ENCODE measurements at regions not wholly inside any gene's neighbourhood (a gene's known extent, or its start where the extent isn't known, plus 50 kb on each side); places are given as distances from the start of the nearest gene placed in this dataset.

DNA sequence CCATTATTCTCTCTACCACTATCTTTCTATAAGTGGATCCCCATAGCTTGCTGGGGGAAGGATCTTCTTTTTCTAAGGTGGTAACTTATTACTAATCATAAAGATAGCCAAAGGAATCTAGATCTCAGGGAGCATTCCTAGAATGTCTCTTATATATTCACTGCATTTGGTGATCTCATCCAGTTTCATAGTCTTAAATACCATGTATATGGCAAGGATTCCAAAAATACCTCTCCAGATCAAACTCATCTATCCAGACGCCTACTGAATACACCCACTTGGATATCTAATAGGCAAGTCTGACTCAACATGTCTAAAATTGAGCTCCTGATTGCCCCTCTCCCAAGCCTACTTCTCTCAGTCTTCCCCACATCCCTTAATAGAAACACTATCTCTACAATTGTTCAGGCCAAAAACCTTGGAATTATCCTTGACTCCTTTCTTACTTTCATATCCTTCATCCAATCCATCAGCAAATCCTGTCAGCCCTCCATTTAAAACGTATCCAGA, 264.4 kb downstream of the HACE1 start:
- Histone ChIP-seq H4K20me1 (ENCODE audit: insufficient read depth, low read length) (no peaks in the 10 kb centered on the region), H2AFZ (ENCODE audit: low read depth, low read length) (no peak overlapping the region), H3K9ac (ENCODE audit: low read length) (no peak overlapping the region), H3K27ac (ENCODE audit: low read length) (no peak overlapping the region), H3K27me3 (ENCODE audit: low read depth, low read length) (no peaks in the 10 kb centered on the region), H3K4me1 (ENCODE audit: low read length) (no peaks in the 10 kb centered on the region), H3K79me2 (ENCODE audit: low read length) (no peaks in the 10 kb centered on the region), H3K36me3 (replicated peaks; ENCODE audit: low read depth, low read length) (no peaks in the 10 kb centered on the region), H3K4me3 (ENCODE audit: low read length) (no peak overlapping the region), H3K9me3 (ENCODE audit: insufficient read depth, low read length) (no peaks in the 10 kb centered on the region), H3K4me2 (ENCODE audit: low read length) (no peak overlapping the region)
- no peak for TF ChIP-seq EZH2phosphoT487 (IDR thresholded peaks at IDR 0.05; ENCODE audit: low read depth)
- TF ChIP-seq, protein P1, sequence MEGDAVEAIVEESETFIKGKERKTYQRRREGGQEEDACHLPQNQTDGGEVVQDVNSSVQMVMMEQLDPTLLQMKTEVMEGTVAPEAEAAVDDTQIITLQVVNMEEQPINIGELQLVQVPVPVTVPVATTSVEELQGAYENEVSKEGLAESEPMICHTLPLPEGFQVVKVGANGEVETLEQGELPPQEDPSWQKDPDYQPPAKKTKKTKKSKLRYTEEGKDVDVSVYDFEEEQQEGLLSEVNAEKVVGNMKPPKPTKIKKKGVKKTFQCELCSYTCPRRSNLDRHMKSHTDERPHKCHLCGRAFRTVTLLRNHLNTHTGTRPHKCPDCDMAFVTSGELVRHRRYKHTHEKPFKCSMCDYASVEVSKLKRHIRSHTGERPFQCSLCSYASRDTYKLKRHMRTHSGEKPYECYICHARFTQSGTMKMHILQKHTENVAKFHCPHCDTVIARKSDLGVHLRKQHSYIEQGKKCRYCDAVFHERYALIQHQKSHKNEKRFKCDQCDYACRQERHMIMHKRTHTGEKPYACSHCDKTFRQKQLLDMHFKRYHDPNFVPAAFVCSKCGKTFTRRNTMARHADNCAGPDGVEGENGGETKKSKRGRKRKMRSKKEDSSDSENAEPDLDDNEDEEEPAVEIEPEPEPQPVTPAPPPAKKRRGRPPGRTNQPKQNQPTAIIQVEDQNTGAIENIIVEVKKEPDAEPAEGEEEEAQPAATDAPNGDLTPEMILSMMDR (IDR thresholded peaks at IDR 0.05; ENCODE audit: low read depth, low read length), result no peak

- Histone ChIP-seq H3K9ac (ENCODE audit: low read length) (no peak overlapping the region), H3K27me3 (ENCODE audit: low read depth, low read length) (no peaks in the 10 kb centered on the region), H2AFZ (ENCODE audit: low read depth, low read length) (no peak overlapping the region), H3K4me1 (ENCODE audit: low read length) (no peaks in the 10 kb centered on the region), H3K27ac (ENCODE audit: low read length) (no peak overlapping the region), H4K20me1 (ENCODE audit: insufficient read depth, low read length) (no peaks in the 10 kb centered on the region), H3K4me3 (ENCODE audit: low read length) (no peak overlapping the region), H3K9me3 (ENCODE audit: insufficient read depth, low read length) (no peaks in the 10 kb centered on the region), H3K36me3 (replicated peaks; ENCODE audit: low read depth, low read length) (no peaks in the 10 kb centered on the region), H3K4me2 (ENCODE audit: low read length) (no peak overlapping the region), H3K79me2 (ENCODE audit: low read length) (no peaks in the 10 kb centered on the region)
- TF ChIP-seq, protein P1 (IDR thresholded peaks at IDR 0.05; ENCODE audit: low read depth, low read length), result no peak
- no peak for TF ChIP-seq EZH2phosphoT487 (IDR thresholded peaks at IDR 0.05; ENCODE audit: low read depth)
These were observed 268.0 kb downstream of the HACE1 start for GRCh38 chr6:104591573-104592334.

DNA sequence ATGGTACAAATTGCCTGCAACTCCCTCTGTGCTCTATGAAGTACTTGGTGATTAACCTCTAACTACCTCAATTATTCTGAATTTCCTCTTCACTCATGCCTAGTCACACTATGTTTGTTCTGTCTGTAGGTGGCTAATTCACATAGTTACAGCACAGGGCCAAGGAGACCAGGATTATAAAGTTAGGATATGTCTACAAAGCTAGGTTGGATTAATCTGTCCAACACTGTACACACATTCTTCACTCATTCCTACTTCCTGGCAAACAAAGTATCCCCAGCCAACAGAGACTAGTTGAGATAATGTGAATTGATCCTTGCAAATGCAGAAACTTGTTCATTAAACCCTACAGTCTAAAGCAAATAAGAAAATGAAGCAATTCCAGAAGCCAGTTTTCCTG, 269.8 kb downstream of the HACE1 start:
- H3K27me3 ChIP-seq (ENCODE audit: low read depth, low read length), result no peaks in the 10 kb centered on the region
- no peak overlapping the region for H3K9ac ChIP-seq (ENCODE audit: low read length)
- H3K4me2 ChIP-seq (ENCODE audit: low read length), result no peak overlapping the region
- TF ChIP-seq EZH2phosphoT487 (IDR thresholded peaks at IDR 0.05; ENCODE audit: low read depth), result no peak
- TF ChIP-seq, protein P1 (IDR thresholded peaks at IDR 0.05; ENCODE audit: low read depth, low read length), result no peak
- H3K4me3 ChIP-seq (ENCODE audit: low read length), result no peak overlapping the region
- H3K36me3 ChIP-seq (replicated peaks; ENCODE audit: low read depth, low read length), result no peaks in the 10 kb centered on the region
- H2AFZ ChIP-seq (ENCODE audit: low read depth, low read length), result no peak overlapping the region
- H4K20me1 ChIP-seq (ENCODE audit: insufficient read depth, low read length), result no peaks in the 10 kb centered on the region
- H3K9me3 ChIP-seq (ENCODE audit: insufficient read depth, low read length), result no peaks in the 10 kb centered on the region
- no peaks in the 10 kb centered on the region for H3K79me2 ChIP-seq (ENCODE audit: low read length)
- H3K4me1 ChIP-seq (ENCODE audit: low read length), result no peaks in the 10 kb centered on the region
- H3K27ac ChIP-seq (ENCODE audit: low read length), result no peak overlapping the region

GRCh38 chr6:104585646-104586045, 274.1 kb downstream of the HACE1 start:
- no peaks in the 10 kb centered on the region for H4K20me1 ChIP-seq (ENCODE audit: insufficient read depth, low read length)
- no peaks in the 10 kb centered on the region for H3K27me3 ChIP-seq (ENCODE audit: low read depth, low read length)
- no peak for TF ChIP-seq EZH2phosphoT487 (IDR thresholded peaks at IDR 0.05; ENCODE audit: low read depth)
- TF ChIP-seq, protein P1 (IDR thresholded peaks at IDR 0.05; ENCODE audit: low read depth, low read length), result no peak
- no peak overlapping the region for H3K9ac ChIP-seq (ENCODE audit: low read length)
- H3K27ac ChIP-seq (ENCODE audit: low read length), result no peak overlapping the region
- no peak overlapping the region for H3K4me3 ChIP-seq (ENCODE audit: low read length)
- no peak overlapping the region for H2AFZ ChIP-seq (ENCODE audit: low read depth, low read length)
- H3K4me1 ChIP-seq (ENCODE audit: low read length), result no peaks in the 10 kb centered on the region
- H3K9me3 ChIP-seq (ENCODE audit: insufficient read depth, low read length), result no peaks in the 10 kb centered on the region
- no peak overlapping the region for H3K4me2 ChIP-seq (ENCODE audit: low read length)
- no peaks in the 10 kb centered on the region for H3K36me3 ChIP-seq (replicated peaks; ENCODE audit: low read depth, low read length)
- no peaks in the 10 kb centered on the region for H3K79me2 ChIP-seq (ENCODE audit: low read length)
